GM18502 (cell line): ENCODE measurements at regions not wholly inside any gene's neighbourhood (a gene's known extent, or its start where the extent isn't known, plus 50 kb on each side); places are given as distances from the start of the nearest gene placed in this dataset.
"Not testable (repeated sequence)": the region's sequence is repeated elsewhere in the genome, so short reads cannot be mapped to it uniquely, and the experiment has no call there.

Experiments
- ATAC-seq: cut with Tn5 transposase; IDR thresholded peaks from one replicate; pipeline ENCODE4 v1.9.1; 2021; ENCODE audit warnings: mild to moderate bottlenecking; ENCODE audit not compliant: unreplicated experiment, poor library complexity

DNA sequence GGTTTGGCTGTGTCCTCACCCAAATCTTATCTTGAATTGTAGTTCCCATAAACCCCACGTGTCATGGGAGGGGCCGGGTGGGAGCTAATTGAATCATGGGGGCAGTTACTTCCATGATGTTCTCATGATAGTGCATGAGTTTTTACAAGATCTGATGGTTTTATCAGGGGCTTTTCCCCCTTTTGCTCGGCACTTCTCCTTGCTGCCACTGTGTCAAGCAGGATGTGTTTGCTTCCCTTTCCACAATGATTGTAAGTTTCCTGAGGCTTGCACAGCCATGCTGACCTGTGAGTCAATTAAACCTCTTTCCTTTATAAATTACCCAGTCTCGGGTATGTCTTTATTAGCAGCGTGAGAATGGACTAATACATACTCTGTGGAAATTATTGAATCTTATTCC is 141.2 kb upstream of the MAGI2 start:
- not testable (repeated sequence) for ATAC-seq

DNA sequence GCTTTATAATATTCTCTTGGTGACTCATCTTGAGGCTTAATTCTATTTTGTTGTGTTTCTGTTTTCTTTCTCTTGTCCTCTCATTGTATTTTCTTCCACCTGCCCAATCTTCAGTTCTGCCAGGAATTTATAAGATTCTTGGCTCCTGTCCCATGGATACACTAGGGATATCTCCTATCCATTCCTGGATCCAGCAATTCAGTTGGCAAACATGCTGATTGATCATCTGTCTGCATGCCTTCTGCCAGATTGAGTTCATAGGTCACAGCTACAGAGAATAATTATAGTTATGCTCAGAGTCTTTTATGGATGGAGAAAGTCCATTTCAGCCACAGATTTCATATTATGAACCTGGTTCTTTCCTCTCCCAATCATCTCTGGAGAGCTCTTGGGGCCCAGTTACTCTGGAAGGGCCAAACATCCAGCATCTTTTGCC is 140.4 kb upstream of the MAGI2 start:
- ATAC-seq: no peak

DNA sequence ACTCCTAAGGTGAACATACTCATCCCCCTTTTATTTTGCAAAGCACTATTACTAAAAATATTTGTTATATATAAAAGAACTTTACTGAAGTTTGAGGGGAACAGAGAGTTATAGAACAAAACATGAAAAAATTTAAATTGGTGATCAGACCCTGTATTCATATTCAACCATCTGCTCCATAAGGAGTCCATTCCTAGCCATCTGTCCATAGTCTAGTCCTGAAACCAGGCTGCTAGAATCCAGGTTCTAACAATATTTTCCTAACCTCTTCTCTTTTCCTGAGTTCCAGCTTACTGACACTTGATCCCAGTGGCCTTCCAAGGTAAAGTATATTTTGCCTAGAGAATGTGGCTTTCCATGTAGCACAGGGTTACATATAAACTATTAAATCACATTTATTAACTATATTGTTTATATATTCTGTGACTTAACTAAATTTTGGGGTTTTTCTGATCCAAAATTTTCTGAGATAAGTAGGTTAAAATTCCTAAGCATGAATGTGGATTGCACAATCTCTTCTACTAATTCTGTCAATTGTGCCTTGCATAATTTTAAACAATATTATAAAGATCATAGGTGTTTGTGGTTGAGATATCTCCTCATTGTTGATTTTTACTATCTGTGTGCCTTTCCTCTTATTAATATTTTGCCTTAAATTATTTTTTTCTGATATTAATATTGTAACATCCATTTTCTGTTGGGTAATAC is 137.6 kb upstream of the MAGI2 start:
- ATAC-seq: no peak

DNA sequence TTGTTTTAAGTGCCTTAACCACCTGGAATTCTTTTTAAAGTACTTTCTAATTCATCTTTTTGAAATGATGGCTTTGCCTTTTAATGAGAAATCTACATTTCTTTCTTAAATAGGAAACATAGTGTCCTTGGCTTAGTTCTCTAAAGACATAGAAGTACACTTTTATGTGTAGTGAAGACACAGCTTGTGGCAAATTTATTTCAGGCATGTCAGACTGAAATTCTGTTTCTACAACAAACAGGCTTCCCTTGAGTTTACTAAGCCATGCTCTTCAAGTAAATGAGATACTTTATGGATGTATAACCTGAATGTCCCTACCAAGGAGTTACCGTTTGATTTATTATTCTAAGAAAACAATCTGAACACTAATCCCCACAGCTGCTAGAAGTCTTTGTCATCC is 136.9 kb upstream of the MAGI2 start:
- no peak for ATAC-seq

DNA sequence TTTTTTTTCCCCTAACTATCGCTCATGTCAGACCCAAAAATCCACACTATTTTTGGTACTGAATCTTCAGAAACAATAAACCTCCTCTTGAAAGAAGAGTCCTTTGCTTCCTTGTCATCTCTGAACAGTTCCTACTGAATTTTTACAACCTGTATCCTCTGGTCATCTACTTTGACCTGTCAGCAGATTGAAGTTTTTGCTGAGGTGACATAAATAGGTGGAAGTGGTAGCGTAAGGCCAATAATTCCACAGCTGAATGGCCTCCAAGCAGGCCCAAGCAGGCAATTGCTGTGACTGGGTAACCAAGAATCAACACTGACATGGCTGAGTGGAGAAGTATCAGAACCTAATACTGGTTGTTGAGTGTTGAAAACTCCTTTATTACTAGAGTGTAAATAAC is 117.4 kb upstream of the MAGI2 start:
- ATAC-seq: no peak

DNA sequence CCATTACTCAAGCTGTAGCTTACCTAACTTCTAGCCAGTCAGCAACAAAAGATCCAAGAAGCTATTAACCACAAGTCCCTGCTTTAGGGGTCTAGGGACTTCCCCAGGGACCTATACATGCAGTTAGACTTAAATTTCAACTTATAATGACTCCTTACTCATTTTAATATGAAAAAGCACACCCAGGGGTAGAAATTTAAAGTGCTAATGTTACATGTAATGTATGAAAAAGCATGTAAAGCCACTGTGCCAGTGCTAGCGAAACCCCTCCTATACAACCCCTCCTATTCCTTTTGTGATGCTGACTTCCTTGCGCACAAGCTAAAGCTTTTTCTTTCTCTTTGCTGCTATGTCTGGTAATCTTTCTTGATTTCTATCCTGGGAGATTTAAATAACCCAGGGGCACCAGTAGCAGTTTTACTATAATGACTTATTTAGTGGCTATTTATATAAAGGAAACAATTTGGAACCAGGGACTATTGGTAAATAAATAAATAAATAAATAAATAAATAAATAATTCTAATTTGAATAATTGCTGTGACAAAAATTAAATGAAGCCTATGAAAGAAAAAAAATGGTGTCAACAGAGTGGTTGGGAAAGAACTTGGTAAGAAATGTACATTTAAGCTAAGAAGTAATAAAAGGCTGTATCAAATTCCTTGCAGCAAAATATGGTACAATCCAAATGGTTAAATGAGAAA is 110.5 kb upstream of the MAGI2 start:
- ATAC-seq: no peak

DNA sequence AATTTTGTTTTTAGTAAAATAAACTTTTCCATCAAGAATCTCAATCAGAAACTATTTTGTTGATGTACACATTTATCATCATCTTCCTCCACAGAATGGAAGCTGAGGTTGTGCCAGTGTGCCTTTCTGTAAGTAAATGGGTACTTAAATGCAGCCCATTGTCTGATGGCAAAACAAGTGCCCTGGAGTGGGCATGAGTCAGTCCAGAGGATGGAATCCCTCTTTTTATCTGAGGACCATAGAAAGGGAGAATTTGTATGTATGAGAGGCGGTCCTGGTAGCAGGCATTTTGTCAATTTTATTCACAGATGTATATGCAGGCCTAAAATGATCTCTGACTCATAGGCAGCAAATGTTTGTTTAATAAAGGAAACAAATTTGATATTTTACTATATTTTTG is 102.1 kb upstream of the MAGI2 start:
- no peak for ATAC-seq

DNA sequence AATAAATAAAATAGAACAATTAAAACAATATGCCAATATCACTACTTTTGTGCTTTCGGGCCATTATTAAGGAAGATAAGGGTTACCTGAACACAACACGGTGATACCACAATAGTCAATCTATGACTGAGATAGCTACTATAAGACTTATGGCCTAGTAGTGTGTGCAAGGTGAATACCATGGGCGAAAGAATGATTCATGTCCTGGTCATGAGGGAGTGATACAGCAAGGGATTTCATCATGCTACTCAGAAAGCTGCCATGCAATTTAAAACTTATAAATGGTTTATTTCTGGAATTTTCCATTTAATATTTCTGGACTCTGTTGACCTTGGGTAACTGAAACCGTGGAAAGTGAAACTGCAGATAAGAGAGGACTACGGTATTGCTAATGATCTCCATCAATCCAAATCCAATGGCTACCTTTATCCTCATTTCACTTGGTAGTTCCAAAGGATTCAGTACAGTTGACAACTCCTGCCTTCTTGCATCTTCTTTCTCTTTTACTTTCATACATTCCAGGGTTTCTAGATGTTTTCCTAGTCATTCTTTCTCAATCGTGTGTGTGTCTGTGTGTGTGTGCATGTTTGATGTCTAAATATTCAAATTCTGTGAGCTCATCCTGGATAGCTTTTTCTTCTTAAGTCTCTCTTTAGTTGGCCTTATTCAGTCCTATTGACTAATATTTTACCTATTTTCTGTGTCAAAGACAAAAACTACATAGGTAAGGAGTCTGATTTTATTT is 100.5 kb upstream of the MAGI2 start:
- ATAC-seq: no peak

DNA sequence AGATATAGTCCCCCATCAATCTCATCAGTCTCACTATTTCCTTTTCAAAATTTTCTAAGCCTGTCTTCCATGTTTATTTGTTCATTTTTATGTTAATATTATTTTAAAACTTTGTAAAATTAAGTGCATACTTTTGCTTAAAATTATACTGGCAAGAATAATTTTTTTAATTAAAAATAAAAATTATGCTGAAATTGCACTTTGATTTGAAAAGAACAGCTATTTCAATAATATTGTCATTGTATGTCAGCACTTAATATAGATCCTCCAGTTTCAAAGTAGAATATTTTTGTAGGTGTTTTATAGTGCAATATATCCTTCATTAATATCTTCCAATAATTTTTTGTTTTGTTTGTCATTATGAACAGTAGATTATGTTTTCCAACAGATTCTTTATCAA is 99.0 kb upstream of the MAGI2 start:
- ATAC-seq: no peak

DNA sequence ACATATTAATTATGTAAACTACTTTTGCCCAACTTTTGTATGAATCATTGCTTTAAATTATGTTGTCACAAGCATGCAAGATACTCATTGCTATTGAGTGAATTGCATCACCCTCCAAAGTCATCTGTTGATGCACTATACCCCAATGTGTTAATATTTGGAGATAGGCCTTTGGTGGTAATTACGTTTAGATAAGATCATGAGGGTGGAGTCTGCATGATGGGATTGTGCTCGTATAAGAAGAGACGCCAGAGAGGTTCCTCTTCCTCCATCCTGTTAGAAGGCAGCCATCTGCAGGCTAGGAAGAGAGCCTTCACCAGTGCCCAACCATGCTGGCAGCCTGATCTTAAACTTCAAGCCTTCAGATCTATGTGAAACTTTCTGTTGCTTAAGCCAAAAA is 95.3 kb upstream of the MAGI2 start:
- no peak for ATAC-seq

DNA sequence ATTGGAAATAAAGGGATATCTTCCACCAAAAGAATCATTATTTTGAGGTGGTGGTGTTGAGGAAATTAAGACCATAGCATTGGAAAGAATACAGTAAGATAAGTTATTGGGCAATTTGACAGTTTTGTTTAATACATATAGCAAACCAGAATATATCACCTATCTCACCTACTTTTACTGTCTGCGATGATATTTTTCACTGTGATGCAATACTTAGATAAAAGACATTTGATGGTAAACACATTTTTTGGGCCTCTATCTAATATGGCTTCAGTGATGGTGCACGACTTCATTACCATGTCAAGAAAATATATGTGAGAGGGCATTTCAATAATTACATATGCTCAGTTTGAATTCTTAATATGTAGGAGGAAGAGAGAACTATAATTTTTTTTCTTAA is 93.7 kb upstream of the MAGI2 start:
- no peak for ATAC-seq

DNA sequence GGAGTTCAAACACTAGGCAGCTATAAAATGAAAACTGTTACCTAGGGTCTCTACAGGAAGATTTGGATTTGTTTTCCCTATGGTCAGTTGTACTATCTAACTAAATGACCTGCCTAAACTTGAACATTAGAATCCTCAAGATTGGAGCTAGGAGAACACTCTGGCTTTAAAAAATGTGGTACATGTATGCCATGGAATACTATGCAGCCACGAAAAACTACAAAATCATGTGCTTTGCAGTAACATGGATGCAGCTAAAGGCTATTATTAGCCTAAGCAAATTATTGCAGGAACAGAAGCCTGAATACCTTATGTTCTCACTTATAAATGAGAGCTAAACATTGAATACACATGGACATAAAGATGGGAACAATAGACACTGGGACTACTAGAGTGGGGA is 87.1 kb upstream of the MAGI2 start:
- ATAC-seq: no peak

DNA sequence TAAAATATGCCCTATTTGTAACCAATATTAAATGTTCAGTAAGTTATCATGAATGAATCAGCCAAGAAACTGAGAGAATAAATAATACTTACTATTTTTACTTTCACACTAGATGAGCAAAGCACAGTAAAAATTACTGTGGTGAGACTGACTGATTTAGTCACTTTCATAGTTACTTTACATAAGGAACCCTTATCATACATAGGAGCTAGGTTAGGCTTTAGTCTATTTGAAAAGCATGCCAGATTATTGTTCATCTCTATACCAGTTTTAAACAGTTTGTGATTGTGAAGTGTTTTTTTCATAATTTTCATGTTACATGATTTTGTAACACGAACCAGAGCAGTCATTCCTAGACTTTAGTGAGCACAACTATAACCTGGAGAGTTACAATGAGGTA is 80.7 kb upstream of the MAGI2 start:
- no peak for ATAC-seq

DNA sequence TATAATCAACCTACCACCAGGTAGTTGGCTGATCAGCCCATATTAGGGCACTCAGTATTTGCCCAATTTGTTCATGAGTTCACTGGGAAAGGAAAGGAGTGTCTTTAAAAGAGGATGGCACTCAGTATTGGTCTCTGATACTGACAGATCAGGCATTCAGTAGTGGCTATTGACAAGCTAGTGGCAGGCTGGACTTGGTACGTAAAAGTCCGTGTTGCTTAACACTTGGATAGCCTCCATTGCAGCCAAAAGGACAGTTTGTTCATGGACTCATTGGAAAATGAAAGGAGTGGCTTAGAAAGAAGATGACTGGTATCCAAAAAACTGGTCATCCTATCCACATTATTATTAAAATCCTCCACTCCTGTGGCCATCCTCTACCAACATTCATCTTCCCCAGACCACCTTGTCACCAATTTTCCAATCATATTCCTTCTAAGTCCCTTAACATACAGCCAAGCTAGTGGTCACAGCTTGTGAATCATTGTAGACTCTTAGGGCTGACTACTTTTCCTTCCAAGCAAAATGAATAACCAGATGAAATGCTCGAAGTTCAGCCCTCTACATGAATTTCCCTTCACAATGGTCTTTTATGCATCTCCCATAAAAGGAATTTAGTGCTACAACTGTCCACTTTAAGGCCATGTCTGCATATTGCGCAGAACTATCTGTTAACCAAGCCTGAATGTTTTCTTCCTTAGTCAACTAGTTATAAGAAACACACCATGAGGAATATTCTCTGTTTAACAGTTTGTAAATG is 78.6 kb upstream of the MAGI2 start:
- ATAC-seq: no peak

DNA sequence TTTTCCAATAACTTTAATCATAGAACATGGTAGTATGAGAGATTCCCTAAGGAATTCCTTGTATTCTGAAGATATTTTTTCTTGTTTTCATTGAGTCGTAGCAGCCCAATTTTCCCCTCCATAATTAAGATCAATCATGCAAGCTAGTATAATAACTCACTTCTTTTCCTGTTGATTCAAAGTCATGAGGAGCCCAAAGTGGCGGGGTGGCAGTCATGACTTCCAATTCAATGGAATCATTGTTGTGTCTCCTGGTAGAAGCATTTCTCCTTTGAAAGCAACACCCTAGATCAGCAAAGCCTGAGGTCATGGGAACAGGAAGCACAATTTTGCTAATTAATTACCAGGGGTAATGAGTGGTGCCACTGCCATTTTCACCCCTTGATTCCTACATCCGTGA is 77.6 kb upstream of the MAGI2 start:
- no peak for ATAC-seq

DNA sequence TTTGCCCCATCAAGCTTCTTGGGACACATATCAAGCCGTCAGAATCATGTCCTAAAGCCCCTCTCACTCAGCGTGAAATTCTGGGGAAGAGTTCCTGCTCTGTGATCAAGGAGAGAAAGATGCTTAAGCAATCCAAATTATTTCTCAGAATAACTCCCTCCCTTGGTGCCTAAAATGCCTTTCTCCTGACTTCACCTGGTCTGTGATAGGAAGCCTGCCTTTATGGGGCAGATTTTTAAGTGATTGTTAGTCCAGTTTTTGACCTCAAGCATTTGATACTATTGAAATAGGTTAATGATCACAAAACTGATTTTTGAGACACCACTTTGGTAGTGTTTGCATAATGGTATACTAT is 76.4 kb upstream of the MAGI2 start:
- ATAC-seq: no peak

DNA sequence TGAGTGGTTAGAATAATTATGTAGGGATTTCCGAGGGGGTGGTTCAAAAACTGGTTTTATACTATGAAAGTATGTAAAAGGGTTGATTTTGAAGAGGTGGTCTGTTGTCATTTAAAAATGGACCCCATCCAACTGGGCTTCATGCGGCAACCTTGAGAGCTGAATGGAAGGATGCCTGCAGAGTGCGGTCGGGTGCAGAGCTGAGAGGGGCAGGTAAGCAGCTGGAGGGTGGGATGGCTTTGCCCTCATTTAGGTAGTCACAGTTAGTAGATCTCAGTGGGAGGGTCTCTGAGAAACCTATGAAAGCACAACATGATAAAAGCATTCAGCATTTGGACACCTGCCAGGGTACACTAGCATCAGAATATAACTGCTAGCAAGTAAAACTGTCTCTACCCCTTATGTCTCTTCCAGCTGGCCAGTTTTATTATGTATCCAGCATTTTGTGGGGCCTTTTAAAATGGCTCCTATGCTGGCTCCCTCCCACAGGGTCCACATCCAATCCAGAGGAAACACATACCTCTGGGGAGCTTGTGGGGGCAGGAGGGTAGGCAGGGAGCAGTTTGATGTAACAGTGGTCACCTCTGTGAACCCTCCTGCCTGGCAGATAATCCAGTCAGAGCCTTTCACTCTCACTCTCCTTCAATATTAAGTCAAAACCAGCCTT is 75.9 kb upstream of the MAGI2 start:
- ATAC-seq: no peak

DNA sequence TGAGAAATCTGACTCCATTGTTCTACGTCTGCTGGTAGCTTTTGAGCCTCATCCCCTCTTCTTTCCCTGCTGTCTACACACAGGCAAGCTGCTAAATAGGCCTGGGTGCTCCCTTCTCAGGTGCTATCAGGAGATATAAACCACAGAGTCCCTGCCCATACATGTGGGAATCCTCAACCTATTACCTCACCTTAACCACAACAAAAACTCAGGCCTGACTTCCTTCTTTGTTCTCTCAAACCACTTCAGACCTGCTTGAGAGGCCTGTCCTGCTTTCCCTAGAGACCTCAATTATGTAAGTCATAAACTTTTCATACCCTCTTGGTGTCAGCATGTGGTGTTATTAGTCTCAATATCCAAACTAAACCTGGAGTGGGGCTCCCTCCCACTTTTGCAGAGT is 75.0 kb upstream of the MAGI2 start:
- no peak for ATAC-seq

DNA sequence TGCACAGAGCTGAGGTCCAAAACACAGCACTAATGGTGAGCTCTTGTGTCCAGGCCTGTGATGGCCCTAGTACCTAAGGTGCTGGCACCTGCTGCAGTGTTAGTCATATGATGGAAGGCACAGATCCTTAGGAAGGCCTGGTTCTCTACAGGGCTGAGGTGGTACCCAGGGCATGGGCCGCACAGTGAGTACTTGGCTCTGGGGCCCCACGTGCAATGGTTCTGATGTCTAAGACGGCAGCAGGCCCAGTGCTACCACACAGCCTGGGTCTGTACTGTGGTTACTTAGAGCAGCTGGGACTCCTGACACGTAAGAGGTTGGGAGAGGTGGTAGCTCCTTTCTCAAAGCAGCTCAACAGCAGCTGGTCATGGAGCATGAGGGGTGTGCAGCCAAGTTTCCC is 70.6 kb upstream of the MAGI2 start:
- ATAC-seq: no peak

DNA sequence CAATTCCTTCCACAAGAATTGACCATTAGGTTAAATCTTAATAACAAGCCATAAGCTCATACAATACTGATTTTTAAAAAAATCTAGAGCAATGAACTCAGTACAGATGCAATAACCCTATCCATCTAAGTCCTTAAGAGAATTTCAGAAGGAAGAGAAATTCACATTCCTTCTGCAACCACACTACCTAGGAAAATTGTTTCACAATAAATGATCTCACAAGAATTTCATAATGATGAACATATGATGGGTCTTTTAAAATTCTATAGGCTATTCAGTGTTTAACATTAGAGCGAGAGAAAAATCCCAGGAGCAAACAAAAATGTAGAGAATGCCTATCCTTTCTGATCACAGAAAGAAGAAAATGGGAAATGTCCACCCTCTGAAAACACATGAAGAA is 70.0 kb upstream of the MAGI2 start:
- ATAC-seq: no peak
